A673 (cell line): ENCODE measurements at regions not wholly inside any gene's neighbourhood (a gene's known extent, or its start where the extent isn't known, plus 50 kb on each side); places are given as distances from the start of the nearest gene placed in this dataset.

Experiments used
- BruUV-seq: library from RNA; stranded (reverse); fragments of 400-500 nt; replicated peaks from 2 replicates; lab custom pipeline; 2021; lab: Mats Ljungman, UMichigan
- CTCF ChIA-PET: fragments of 300-600 bp; sonication (Branson Sonifier 250); formaldehyde crosslinking; loops from one replicate; lab custom pipeline; 2022; ENCODE audit warnings: antibody characterized with exemption; lab: Charles Lee
- POLR2A ChIA-PET: fragments of 300-600 bp; sonication (Branson Sonifier 250); formaldehyde crosslinking; loops from one replicate; lab custom pipeline; 2022; ENCODE audit warnings: antibody characterized with exemption; ENCODE audit not compliant: low non-redundant PET; lab: Charles Lee
- DNase-seq: peaks from one replicate; pipeline ENCODE4 v3.0.0-alpha.2; 2015; ENCODE audit warnings: low spot score
- H3K27ac ChIP-seq: fragments of 200-600 bp; sonication (generic); 2 replicates; pipeline ENCODE4 v1.5.1; 2016; ENCODE audit warnings: mixed run types, low read depth, mild to moderate bottlenecking, mixed read lengths, antibody characterized with exemption, low read length; ENCODE audit not compliant: poor library complexity, severe bottlenecking
- H3K27me3 ChIP-seq: fragments of 200-600 bp; sonication (generic); replicated peaks from 2 replicates; pipeline ENCODE4 v1.6.1; 2017; ENCODE audit warnings: mixed run types, low read depth, mild to moderate bottlenecking, mixed read lengths, antibody characterized with exemption, low read length; ENCODE audit not compliant: insufficient read depth, poor library complexity
- H3K36me3 ChIP-seq: fragments of 200-600 bp; sonication (generic); 2 replicates; pipeline ENCODE4 v1.6.1; 2016; ENCODE audit warnings: mixed run types, mild to moderate bottlenecking, mixed read lengths, antibody characterized with exemption, low read length; ENCODE audit not compliant: insufficient read depth, poor library complexity, severe bottlenecking
- H3K4me1 ChIP-seq: fragments of 200-600 bp; sonication (generic); 2 replicates; pipeline ENCODE4 v1.6.1; 2017; ENCODE audit warnings: mixed run types, mild to moderate bottlenecking, mixed read lengths, antibody characterized with exemption, low read length; ENCODE audit not compliant: insufficient read depth, poor library complexity, severe bottlenecking
- H3K4me3 ChIP-seq: fragments of 200-600 bp; sonication (generic); 2 replicates; pipeline ENCODE4 v1.5.1; 2016; ENCODE audit warnings: low read depth, mixed run types, mild to moderate bottlenecking, mixed read lengths, low read length; ENCODE audit not compliant: poor library complexity, severe bottlenecking
- H3K9me3 ChIP-seq: fragments of 200-600 bp; sonication (generic); 2 replicates; pipeline ENCODE4 v1.6.1; 2016; ENCODE audit warnings: mixed run types, low read depth, mild to moderate bottlenecking, mixed read lengths, antibody characterized with exemption, low read length; ENCODE audit not compliant: poor library complexity, severe bottlenecking
- CTCF ChIP-seq: fragments of 300-800, 200-600 bp; sonication (generic); conservative IDR thresholded peaks from 2 replicates; pipeline ENCODE4 v1.5.1; 2017; ENCODE audit warnings: low read depth, mild to moderate bottlenecking, antibody characterized with exemption, low read length, moderate library complexity, mixed read lengths
- EZH2 ChIP-seq: fragments of 200-600 bp; sonication (generic); IDR thresholded peaks from 2 replicates; pipeline ENCODE4 v1.6.1; 2017; ENCODE audit warnings: borderline replicate concordance, low read depth, mild to moderate bottlenecking, mixed read lengths, antibody characterized with exemption, low read length; ENCODE audit not compliant: poor library complexity, severe bottlenecking
- intact Hi-C: fragments of 100-400 bp; cut with micrococcal nuclease; formaldehyde crosslinking; loops from one replicate; pipeline ENCODE4 v1.10.0; 2022; ENCODE audit not compliant: unreplicated experiment

- TF ChIP-seq CTCF (no peak), EZH2 (no peak)
- no peaks in the 10 kb centered on the region for H3K4me1 ChIP-seq
- H3K9me3 ChIP-seq = no peaks in the 10 kb centered on the region
- no peaks in the 10 kb centered on the region for H3K36me3 ChIP-seq
- no peak for DNase-seq
- BruUV-seq = no TSS peak
- POLR2A ChIA-PET = no interaction called here
- H3K4me3 ChIP-seq = no peak overlapping the region
- intact Hi-C loops = no loop called here
- no peaks in the 10 kb centered on the region for H3K27me3 ChIP-seq
- H3K27ac ChIP-seq = no peak overlapping the region
- CTCF ChIA-PET = no interaction called here
These were observed 390.7 kb upstream of the RGMA start for GRCh38 chr15:93479715-93480114.

- Histone ChIP-seq H3K4me3 (no peak overlapping the region), H3K27ac (no peak overlapping the region), H3K27me3 (no peaks in the 10 kb centered on the region), H3K4me1 (no peaks in the 10 kb centered on the region), H3K9me3 (no peaks in the 10 kb centered on the region), H3K36me3 (no peaks in the 10 kb centered on the region)
- BruUV-seq = no TSS peak
- DNase-seq = no peak
- ChIA-PET CTCF (no interaction called here), POLR2A (no interaction called here)
- TF ChIP-seq EZH2 = no peak
- TF ChIP-seq CTCF = no peak
- intact Hi-C loops = no loop called here
These were observed 389.9 kb upstream of the RGMA start for GRCh38 chr15:93478947-93479346.

DNA sequence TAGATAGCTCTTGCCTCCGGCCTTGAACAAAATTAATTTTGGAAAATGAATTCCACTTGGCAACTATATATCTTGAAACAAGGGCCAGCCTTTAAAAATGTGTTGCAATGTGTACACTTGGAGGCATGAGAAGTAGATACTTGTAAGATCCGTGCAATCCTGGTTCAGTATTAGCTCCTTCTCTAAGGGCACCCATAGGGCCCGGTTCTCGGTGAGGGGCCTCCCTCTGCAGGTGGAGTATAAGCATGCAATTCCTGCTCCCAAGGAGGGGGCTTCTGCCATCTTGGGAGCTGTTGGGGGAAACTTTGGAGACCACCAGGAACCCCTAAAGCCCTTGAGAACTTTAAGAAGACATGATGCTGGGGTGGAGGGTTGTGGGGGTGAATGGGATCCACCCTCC is 388.7 kb upstream of the RGMA start:
- ChIA-PET POLR2A (no interaction called here), CTCF (no interaction called here)
- BruUV-seq = no TSS peak
- H3K36me3 ChIP-seq = no peaks in the 10 kb centered on the region
- DNase-seq = no peak
- H3K9me3 ChIP-seq = no peaks in the 10 kb centered on the region
- H3K4me1 ChIP-seq = no peaks in the 10 kb centered on the region
- no peak overlapping the region for H3K4me3 ChIP-seq
- intact Hi-C loops = no loop called here
- no peaks in the 10 kb centered on the region for H3K27me3 ChIP-seq
- TF ChIP-seq CTCF = no peak
- H3K27ac ChIP-seq = no peak overlapping the region
